Lung microvascular endothelial cell (primary cell): ENCODE measurements at regions not wholly inside any gene's neighbourhood (a gene's known extent, or its start where the extent isn't known, plus 50 kb on each side); places are given as distances from the start of the nearest gene placed in this dataset.
A peak's percentile ranks its signal among the peaks of the same experiment; 100 is the strongest.
"Not testable (repeated sequence)": the region's sequence is repeated elsewhere in the genome, so short reads cannot be mapped to it uniquely, and the experiment has no call there.

Experiments
- DNase-seq, 2 donors: peaks; one replicate each; pipeline versions ENCODE4 v3.0.0 to v3.0.0-alpha.2; 2010; ENCODE audit warnings: low read depth in 2 of 2

DNA sequence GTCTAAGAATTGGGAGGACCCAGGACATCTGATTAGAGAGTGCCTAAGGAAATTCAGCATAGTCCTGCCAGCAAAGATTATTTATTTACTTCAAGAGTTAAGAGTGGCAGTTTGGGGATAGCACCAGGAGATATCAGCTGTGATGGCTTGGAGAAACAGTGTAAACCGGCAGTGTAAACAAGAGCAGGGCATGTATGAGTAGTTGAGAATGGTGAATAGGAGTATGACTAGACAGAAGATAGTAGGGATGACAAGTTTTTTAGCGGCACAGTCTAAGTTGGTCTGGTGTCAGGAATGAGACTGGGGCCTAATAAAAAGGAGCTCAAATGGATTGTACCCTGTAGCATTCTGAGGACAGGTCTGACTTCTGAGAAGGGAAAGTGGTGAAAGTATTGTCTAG lies 669.4 kb downstream of the SUCLG1 start:
- not testable (repeated sequence) for DNase-seq

GRCh38 chr2:83788938-83789566 lies 670.0 kb downstream of the SUCLG1 start:
- not testable (repeated sequence) for DNase-seq

GRCh38 chr2:83787189-83787588 lies 671.9 kb downstream of the SUCLG1 start:
- no peak for DNase-seq

DNA sequence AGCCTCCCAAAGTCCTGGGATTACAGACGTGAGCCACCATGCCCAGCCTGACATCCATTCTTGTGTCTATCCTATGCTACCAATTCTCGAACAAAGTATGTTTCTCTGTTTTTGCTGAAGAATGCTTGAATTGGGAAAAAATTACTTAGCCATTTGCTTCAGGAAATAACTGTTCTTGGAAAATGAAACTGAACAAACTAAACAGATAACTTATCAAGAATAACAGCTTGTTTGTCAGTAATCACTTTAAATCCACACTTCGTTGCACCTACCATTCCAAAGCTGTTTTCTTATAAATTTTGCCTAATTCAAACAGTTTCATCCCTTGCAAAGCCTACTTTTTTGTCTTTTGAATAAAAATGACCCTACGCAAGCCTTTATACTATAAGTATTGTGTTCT lies 672.9 kb downstream of the SUCLG1 start:
- DNase-seq, result no peak

GRCh38 chr2:83784947-83785346 lies 674.1 kb downstream of the SUCLG1 start:
- DNase-seq, result no peak

DNA sequence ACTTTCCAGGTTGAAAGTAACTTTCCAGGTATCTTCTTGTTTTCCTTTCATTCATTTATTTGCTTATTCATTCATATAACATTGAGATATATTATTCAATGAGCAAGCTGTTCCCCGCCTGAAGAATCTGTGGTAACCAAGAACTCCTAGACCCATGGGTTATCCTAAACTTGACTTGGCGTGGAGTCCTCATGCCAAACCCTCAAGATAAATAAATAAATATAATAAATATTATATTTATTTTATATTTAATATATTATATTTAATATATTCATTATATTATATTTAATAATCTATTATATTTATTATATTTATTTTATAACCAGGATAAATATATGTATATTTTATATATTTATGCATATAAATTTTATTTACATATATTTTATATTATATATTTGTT lies 674.8 kb downstream of the SUCLG1 start:
- DNase-seq, result no peak

DNA sequence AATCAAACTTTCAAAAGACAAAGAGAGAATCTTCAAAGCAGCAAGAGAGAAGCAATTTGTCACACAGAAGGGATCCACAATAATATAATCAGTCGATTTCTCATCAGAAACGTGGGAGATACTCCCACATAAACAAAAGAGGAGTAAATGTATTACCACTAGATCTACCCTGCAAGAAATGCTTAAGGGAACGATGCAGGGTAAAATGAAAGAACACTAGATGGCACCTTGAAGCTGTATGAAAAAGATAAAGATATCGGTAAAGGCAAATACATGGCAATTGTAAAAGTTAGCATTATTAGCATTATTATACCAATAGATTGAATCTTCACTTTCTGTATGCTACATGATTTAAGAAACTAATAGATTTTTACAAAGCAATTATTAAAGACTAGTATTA lies 677.0 kb downstream of the SUCLG1 start:
- DNase-seq, result no peak

DNA sequence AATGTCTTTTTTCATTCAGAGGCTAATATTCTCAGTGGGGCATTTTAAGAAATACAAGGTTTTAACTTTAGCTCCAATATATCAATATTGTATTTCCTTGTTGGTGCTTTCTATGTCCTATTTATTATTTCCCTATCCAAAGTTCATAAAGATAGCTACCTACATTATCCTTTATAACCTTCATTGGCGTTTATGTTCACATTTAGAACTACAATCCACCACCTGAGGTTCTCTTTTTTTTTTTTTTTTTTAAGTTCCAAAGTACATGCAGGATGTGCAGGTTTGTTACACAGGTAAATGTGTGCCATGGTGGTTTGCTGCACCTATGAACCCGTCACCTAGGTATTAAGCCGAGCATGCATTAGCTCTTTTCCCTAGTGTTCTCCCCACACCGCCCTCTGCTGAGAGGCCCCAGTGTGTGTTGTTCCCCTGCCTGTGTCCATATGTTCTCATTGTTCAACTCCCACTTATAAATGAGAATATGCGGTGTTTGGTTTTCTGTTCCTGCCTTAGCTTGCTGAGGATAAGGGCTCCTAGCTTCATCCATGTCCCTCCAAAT lies 694.6 kb downstream of the SUCLG1 start:
- DNase-seq, result no peak

GRCh38 chr2:83757329-83757728 lies 701.8 kb downstream of the SUCLG1 start:
- DNase-seq, result no peak

DNA sequence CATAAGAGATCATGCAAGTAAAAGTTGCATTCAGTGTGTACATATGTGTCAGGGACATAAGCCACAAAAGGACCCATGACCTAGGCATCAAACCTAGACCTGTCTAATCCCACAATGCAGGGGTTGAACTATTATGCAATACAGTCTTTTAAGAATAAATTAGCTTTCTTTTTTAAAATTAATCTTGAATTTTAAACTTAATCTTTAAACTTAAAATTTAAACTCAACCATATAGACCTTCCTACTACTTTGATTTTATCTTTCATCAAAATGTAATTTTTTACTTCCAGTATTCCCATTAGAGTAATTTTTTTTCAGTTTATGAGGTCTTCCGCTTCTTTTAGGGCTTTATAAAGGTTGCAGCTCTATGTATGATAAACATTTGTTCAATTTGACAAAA lies 702.9 kb downstream of the SUCLG1 start:
- no peak for DNase-seq

- no peak for DNase-seq
Measured at GRCh38 chr2:83747141-83747540, 711.9 kb downstream of the SUCLG1 start.

- DNase-seq, result no peak
Measured at GRCh38 chr2:83744855-83745254, 714.2 kb downstream of the SUCLG1 start.

DNA sequence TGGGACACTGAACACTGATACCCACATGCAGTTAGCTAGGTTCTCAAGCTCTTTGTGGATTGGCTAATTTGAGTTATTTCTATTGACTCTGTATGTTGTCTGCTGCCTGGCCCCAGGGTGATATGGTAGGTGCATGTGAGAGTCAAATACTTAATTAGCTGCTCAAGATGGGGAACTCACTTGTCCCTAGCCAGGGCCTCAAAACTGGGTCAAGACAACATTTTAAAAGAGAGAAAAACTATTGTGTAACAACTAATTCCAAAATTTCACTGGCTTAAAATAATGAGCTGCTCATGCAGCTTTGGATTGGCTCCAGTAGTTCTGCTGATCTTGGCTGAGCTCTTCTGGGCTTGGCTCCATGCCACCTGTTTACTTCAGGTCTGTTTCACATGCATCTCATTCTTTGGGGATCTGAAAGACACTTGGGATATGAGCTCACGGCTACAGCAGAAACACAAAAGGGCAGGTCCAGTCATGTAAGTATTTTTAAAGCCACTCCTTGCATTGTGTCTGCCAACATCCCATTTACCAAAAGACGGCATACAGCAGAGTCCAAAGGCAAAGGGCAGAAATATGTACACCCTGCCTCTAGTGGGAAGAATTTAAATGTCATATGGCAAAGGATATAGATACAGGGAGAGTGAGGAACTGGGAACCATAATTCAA lies 716.8 kb downstream of the SUCLG1 start:
- DNase-seq, result peak in 1 of 2 donors; percentile 0

GRCh38 chr2:83730223-83730622 lies 728.9 kb downstream of the SUCLG1 start:
- no peak for DNase-seq

DNA sequence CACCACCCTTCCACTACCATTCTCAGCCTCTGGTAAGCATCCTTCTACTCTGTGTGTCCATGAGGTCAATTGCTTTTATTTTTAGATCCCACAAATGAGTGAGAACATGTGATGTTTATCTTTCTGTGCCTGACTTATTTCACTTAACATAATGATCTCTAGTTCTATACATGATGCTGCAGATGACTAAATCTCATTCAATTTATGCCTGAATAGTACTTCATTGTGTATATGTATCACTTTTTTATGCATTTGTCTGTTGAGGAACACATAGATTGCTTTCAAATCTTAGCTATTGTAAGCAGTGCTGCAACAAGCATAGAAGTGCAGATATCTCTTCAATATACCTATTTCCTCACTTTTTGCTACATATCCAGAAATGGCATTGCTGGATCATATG lies 733.3 kb downstream of the SUCLG1 start:
- no peak for DNase-seq

- no peak for DNase-seq
Measured at GRCh38 chr2:83705146-83705545, 753.9 kb downstream of the SUCLG1 start.

GRCh38 chr2:83703598-83703997 lies 755.5 kb downstream of the SUCLG1 start:
- no peak for DNase-seq

- DNase-seq, result no peak
Measured at GRCh38 chr2:83696838-83697237, 762.2 kb downstream of the SUCLG1 start.

DNA sequence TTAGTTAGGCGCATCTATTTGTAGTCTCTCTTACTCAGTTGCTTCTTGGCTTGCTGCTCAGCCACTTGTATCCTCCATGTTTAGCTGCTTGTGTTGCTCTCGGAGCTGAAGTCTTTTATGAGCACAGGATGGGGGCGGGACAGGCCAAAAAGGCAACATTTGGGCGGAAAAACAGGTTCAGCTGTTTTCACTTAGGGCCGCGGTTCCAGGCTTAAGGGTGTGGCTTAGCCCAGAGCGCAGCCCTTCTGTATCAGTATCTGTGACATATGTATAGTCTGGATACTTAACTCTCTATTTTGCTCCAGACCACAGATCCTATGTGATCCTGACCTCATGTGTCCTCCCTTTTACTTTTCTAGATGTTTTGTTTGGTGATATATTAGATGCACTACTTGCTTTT lies 763.5 kb downstream of the SUCLG1 start:
- no peak for DNase-seq

GRCh38 chr2:83695037-83695436 lies 764.0 kb downstream of the SUCLG1 start:
- no peak for DNase-seq

- no peak for DNase-seq
Measured at GRCh38 chr2:83689402-83689801, 769.7 kb downstream of the SUCLG1 start.

DNA sequence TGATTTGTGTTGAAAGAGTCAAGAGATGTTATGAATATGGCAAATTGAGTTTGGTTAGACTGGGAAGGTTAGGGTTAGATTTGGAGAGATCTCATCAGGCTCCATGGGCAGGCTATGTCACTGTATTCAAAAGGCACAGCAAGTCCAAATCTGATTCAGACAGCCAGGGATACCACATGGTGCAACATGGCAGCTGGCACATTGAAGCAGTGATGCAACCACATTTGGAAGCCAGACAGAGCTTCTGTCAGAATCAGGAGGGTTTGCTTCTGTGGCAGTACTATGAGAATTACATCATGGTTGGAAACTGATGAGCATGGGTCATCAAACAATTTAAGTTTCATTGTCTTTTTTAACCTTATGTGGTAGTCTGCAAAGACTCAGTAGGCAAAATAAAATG lies 772.2 kb downstream of the SUCLG1 start:
- peak in 1 of 2 donors; percentile 19 for DNase-seq

DNA sequence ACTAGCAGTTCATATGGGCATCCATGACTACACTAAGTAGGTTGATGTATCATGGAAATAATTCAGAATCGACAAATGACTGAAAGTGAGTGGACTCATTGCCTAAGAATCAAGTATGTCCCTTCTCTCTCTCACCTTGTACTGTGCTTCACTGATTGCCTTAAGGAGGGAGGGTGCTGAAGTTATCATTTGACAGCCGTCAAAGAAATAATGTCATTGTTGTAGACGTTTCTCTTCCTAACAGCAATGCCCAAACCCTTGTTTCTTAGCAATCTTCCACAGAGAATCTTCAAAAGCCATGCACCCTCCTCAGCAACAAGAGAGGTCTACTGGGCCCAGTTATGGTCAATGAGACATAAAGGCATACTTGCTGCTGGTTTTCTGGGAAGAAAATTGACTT lies 785.0 kb downstream of the SUCLG1 start:
- no peak for DNase-seq
